HG02798 (cell line): ENCODE measurements at regions not wholly inside any gene's neighbourhood (a gene's known extent, or its start where the extent isn't known, plus 50 kb on each side); places are given as distances from the start of the nearest gene placed in this dataset.
A peak's percentile ranks its signal among the peaks of the same experiment; 100 is the strongest.

Experiments used
- ATAC-seq: cut with Tn5 transposase; IDR thresholded peaks from one replicate; pipeline ENCODE4 v1.9.1; 2021; ENCODE audit warnings: mild to moderate bottlenecking; ENCODE audit not compliant: unreplicated experiment, poor library complexity

DNA sequence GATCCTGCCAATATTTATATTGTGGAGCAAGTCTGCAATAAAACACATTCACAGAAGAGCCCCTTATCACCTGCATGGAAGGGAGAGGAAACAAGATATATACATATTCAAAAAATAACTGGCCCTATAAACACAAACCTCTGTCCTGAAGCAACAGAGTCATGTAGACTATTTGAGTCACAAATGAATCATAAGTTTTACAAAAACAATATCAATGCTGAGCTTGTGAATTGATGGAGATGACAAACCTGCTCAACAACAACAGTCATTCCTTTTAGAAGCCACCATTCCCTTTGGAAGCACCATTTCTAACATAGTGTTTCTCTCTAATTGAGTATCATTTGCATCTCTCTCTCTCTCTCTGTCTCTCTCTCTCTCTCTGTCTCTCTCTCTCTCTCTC, 313.9 kb downstream of the MID1IP1 start:
- ATAC-seq: no peak

DNA sequence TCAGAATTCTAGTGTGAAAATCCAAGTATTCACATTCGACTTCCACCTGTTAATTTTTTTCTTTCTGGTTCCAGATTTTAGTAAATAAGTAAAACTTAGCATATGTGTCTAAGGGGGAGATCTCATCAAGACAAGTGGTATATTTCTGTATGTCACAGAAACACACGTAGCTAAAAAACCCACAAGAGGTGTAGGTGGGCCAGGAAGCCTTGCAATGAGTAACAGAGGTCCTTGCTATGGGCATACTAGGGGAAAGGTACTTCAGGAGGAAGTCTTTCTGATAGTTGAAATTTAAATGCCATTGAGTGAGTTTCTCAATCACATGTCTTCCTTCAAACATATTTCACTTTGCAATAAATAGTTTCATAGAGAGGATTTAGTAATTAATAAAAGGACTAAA, 315.8 kb downstream of the MID1IP1 start:
- no peak for ATAC-seq

DNA sequence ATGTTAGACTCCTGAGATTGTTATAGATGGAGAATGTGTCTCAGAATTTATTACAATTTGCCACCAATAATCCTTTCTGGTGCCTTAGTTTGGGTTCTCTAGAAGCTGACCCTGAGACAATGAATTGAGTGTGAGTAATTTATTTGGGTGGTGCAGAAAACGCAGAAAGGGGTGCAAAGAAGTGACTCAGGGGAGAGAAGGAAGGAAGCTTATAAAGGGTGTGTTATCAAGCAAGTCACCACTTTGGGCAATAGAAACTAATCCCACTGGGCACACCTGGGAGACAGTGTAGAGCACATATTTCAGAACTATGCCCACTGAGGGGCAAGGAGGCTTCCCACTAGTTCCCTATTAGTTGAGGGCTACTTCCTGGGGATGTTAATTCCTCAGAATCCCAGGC, 320.6 kb downstream of the MID1IP1 start:
- ATAC-seq: no peak

DNA sequence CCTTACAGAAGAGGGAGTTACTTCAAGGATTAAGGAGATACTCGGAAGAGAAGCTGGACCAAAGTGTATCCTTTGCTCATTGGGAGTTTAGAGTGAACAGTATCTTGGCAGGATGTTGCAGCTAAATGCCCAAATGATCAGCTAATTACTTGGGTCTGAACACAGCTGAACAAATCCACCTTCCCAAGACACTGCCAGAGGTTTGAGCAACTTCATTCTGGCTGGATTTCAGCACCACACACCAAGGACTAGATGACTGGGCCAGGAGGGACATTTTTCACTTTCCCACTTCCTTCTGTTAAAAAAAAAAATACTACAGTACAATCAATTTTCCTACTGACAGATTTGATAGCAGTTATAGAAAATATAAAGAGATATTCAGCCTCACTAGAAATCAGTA, 324.6 kb downstream of the MID1IP1 start:
- no peak for ATAC-seq

DNA sequence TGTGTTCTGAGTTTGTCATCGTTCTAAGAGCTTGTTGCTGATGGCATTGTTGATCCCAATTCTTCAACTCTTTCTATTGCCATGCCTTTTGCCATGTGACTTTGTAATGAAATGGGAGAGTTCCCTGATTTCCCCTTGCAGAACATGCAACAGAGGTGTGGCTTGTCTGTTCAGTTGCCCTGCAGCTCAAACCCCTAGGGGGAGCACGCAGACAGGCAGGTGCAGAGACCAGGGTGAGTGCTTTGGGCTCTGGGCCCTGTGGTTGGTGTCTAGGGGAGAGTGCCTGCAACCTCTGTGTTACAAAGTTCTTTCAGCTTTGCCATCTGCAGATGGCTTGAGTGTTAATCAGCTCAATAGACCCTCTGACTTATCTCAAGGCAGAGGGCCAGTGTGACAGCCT, 332.7 kb downstream of the MID1IP1 start:
- ATAC-seq: peak; percentile 66

DNA sequence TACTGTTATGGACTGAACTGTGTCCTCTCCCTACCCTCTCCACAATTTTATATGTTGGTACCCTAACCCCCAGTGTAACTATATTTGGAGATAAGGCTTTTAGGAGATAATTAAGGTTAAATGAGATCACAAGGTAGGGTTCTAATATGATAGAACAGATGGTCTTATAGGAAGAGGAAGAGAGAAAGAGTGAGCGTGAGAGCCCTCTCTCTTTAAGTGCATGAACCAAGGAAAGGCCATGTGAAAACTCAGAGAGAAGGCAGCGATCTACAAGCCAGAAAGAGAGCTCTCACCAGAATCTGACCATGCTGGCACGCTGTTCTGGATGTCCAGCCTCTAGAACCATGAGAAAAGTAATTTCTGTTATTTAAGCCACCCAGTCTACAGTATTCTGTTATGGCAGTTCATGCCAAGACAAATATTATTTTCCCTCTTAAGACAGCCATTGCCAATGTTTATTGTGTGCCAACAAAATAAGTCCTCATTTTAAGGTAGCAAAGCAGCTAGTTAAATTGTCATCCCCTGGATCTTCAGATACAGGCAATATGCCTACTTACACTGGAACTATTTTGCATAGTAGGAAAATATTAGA, 336.2 kb downstream of the MID1IP1 start:
- no peak for ATAC-seq

DNA sequence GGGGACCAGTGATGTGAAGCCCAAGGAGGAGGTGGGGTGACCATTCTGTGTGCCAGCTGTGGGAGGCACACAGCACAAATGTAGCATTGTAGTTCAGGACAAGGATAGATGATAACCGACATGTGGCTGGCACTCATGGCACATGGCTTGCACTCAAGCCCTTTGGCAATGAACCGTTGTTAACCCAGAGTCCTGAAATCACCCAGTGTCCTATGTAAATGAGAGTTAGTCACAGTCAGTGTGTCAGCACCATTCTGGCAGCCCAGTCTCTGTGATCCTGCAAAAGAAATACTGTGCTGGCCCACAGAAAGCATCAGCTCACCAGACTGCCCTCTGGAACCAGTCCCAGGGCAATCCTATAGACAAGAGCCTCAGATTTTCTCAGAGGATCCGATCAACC, 339.3 kb downstream of the MID1IP1 start:
- ATAC-seq: no peak

DNA sequence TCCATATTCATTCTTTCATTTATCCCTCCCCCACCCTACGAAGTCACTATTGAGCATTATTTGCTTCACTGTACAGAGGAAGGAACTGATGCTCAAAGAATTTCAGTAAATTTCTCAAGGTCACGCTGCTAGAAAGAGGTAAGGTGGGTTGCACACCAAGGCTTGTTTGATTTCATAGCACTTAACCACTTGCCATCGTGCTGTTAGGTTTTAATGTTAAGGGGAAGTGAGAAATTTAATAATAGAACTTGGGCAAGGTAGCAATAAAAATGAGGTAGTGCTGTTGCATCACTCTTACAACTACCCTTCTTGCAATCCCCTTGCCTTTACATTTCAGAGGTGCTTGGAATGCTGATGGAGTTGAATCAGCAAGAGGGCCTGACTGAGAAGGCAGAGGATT, 343.1 kb downstream of the MID1IP1 start:
- no peak for ATAC-seq

DNA sequence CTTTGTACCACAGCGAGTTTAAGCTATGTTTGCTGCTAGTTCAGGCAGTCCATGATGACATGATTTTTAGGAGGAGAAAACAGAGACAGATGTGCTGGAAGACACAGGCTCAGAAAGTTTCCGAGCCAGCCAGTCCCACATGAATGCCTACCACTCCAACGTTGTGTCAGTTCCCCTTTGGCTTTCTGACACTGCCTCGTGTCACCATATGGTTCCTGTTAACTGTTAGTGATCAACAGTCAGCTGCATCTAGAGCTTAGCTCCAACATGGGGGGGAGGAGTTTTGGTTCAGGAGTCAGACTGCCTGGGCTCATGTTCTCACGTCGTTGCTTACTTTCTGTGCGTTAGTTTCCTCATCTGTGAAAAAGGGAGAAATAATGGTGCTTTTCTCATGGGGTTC, 343.7 kb downstream of the MID1IP1 start:
- peak; percentile 75 for ATAC-seq

DNA sequence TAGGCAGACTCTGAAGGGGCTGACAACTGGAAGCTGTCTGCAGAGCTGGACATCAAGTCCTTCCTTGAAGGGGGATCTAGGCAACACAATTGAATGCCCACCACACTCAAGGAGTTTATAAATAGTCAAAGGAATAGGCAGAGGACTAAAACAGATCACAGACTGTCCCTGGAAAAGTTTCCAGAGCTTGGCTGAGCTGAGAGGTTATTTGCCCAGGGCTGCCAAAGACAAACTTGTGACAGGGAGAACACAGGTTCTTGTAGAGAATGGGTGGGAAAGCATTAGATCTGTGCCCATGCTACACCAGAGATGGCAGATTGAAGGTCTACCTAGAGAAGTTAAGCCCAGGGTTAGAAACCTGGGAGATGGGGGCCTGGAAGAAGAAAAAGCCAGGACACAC, 344.6 kb downstream of the MID1IP1 start:
- no peak for ATAC-seq

DNA sequence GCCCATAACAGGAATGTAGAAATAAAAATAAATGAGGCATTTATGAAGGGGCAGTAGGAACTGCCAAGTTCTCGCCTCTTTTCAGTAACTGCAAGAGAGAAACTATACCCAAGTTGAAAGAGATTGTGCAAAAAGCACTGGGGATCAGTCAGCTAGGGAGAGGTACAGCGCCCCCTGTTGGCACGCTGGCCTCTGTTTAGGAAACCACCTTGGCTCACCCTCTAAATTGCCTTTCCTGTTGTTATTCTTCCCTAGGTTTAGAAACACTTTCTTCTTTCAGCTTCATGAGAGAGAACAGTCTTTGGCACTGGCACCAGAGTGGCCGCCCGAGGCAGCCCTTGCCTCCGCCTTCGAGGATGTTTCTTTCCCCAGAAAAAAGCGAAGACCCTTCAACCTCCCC, 348.5 kb downstream of the MID1IP1 start:
- ATAC-seq: no peak

DNA sequence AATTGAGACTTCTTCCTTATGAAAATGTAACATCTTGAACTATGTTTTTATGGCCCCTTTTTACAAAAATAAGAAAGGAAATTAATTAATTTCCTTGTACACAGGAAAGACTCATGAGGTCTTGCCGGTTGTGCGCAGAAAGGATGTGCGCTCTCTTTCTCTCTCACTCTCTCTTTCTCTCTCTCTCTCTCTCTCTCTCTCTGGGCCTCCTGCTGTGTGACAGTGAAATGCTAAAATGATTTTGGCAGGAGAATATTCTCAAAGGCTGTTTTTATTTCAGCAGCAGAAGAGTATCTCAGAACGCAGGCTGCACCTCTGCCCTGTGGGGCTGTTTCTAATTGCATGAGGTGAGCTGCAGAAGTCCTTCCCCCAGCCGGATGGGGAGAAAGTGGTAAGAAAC, 349.0 kb downstream of the MID1IP1 start:
- ATAC-seq: no peak

DNA sequence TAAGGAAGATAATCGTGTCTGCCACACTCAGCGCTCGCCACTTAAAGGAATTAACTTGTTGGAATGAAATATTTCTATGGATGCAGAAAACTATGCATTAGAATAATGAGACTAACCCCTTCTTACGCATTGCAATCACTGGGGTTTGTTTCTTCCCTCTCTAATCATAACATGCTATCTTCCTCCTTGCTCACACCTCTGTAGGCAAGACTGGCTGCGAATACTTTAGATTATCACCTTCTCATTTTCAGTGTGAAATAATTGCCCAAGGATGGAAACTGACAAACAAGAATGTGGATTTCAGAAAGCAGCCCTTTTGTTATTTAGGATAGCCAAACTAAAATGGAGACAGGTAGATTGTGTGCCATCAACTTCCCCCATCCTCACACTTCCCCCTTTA, 349.4 kb downstream of the MID1IP1 start:
- no peak for ATAC-seq

DNA sequence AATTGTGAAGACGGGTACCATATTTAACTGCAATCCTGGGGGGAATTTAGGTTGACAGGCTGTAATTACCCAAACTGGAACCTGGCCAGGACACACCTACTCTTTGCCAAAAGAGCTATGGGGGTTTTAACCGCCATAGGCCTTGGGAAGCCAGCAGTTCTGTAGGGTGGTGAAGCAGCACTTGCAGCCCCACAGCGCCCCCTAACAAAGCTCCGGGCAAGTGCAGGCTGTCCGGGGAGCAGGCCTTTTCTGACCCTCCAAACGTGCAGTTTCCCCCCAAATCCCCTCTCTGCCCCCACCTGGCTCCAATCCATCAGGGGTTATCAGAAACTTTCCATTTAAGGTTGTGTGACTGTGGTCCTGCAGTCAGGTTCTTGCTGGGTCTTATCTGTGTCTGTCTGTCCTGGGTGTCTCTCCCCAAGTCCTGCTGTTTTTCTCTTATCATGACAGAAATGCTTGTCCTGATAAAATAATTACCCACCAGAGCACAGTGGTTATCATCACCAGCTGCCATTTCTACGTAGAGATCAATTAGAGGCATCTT, 350.9 kb downstream of the MID1IP1 start:
- no peak for ATAC-seq

DNA sequence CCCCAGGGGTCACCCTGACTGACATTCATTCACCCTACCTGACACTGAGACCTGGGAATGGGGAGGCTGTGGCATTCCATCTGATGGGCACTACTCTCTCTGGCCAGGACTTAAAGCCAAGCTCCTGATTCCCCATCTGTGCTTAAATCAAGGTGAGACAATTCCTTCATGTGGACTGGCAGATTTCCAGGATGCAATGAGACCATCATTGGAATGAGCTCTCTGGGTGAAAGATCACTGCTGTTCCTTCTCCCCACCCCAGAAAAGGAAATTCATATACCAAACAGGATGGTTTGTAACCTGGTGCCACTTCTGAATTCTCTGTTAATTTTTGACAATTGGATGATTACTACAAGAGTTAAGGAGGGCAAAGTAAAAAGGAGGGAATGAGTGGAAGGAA, 354.8 kb downstream of the MID1IP1 start:
- no peak for ATAC-seq

DNA sequence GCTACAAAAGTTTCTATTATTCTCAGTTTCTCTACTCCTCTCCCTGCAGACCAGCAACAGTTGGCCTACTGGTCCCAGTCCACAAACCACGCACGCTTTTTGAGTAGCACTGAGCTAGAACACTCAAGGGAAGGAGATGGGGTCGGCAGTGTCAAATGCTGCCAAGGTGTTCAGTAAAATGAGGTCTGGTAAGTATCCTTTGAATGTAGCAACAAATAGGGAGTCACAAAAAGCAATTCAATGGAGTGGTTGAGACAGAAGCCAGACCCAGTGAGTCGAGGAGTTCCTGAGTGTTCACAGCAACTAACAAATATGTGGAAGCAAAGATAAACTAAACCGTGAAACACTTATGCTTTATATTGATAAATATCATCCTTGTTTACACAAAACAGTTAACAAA, 355.7 kb downstream of the MID1IP1 start:
- no peak for ATAC-seq

DNA sequence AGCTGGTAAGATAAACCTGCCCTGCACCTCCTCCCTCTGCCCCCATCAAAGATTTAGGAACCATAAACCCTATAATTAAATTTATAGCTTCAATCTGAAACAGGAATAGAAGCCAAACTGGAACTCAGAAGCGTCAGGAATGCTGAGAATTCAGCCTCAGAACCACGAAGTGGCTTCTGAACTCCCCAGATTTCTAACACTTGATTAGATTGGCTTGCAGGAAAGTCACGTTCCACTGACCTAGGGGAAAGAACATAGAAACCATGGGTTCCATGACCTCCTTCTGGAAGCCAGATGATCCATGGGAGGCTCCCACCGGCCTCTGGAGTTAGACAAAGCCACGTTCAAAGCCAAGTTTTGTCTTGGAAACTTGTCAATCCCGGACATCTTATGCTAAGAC, 356.5 kb downstream of the MID1IP1 start:
- ATAC-seq: no peak

DNA sequence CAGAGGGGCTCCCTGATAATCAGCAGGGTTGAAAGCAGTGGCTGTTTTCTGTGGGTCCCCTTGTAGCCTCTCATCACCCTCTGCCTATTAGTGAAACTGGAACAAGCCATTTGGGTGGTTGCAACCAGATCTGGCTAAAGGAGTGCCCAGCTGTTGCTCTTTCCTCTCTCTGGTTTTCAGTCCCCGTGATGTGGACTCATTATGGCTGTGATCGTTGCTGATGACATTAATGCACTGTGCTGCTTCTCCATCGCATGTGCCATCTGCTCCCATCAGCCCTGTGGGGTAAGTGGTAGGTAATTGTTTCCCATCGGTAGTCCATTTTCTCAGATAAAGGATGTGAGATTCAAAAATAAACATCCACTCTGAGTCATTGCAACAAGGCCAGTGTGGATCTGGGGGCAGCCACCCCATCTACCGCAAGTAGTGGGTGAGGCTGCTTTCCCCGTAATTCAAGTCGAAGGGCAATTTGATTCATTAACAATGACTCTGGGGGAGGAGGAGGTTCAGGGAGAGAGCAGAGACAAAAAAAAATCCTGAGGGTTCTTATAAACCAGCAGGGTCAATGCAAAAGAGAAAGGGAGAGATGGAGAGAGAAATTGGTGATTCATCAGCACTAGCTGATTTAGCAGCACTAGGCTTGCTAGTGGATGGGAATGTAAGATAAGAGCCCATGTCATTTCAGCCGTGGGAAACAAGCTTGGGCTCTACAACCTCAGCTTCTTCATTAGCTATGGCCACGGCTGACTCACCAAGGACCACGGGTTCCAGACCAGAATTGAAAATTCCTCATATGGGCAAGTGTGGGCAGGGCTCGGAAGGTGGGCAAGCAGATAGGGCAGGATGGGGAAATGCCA, 357.8 kb downstream of the MID1IP1 start:
- peak; percentile 66 for ATAC-seq

DNA sequence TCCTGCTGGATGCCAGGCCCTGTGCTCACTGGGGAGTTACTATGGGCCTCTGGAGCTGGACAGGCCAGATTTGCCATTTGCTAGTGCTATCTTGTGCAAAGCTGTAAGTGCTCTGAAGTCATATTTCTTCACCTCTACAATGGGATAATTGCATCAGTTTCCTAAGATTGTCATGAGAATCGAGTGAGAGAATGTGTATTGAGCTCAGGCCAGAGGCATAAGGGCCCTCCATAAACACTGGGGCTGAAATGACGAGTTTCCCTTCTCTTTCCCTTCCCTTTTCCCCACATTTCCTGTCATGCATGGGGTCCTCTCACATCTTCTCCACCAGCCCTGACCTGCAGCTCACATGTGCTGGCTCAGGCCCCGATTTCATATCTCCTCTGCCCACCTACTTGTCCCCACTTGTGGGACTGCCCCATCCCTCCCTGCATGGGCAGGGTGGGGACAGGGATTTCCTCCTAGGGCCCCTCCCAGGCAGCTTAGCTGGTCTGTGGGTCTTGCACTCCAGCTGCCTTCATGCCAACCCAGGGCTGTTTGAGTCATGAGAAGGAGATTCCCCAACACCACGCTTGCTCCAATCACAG, 358.8 kb downstream of the MID1IP1 start:
- no peak for ATAC-seq

DNA sequence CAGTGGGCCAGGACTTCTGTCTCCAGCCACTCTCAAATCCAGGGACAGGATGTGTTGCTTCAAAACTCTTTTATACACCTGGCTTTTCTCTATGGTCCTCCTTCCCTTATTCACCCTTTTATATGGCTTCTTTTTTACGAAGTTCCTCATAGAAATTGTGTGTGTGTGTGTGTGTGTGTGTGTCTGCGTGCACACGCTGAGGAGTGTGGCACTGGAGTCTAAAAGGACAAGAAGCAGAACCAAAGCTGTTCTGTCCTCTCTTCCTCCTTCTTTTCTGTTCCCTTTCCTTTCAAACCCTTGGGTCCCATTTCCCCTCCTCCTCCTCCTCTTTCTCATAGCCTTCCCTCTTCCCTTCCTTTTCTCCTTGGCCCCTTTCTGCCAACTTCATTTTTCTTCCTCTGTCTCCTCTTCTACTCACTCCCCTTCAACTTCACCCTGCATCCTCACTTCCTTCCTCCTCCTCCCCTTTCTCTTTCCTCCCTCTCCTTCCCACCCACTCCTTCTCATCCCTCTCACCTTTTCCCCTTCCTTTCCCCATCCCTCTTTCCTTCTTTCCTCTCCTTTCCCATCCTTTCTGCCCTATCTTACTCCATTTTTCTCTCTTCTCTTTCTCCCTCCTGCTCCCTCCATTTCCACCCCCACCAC, 360.5 kb downstream of the MID1IP1 start:
- no peak for ATAC-seq

DNA sequence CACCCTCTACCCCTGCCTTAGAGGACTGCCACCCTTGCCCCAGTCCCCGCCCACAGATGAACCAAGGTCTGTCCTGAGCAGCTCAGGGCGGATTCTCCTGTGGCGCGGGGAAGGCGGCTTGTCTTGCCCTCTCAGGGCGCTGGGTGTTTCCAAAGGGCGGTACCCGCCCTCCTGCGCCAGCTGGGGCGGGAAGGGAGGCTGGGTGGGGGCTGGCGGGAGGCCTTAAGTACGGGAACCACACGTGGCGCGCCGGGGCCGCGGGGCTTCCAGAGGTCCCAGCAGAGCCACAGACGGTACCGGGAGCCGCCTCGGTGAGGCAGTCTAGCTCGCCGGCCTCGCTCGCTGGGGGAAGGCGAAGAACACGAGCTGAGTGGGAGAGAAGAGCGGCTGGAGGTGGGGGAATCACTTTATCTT, 361.1 kb downstream of the MID1IP1 start:
- ATAC-seq: no peak
